ENCODE measurements at regions not wholly inside any gene's neighbourhood (a gene's known extent, or its start where the extent isn't known, plus 50 kb on each side); places are given as distances from the start of the nearest gene placed in this dataset.

DNA sequence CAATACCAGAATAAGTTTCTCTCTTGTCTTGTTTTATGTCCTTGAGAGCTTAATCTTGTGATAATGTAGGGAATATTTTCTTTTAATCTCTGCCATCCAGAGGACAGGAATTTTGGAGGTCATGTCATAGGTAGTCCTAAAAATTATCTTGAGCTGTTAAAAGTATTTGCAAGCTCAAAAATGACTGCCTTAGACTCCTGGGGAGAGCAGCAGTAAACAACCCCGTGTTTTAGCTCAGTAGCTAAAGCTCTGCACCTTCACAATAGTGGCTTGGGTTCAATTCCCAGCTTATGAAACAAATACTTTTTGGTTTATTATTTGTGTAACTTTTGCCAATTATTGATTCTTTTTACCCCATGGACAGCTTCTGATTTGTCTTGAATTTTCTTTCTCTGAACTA, 99.4 kb upstream of the OLFM3 start:
- H3K36me3 ChIP-seq (ENCODE audit: control insufficient read depth in 2 of 2, extremely low read depth in 1 of 2, insufficient read depth in 2 of 2, low read length in 2 of 2) = no peaks in the 10 kb centered on the region
- no peak overlapping the region for H2AFZ ChIP-seq (ENCODE audit: control insufficient read depth, low read length)
- H3K9ac ChIP-seq (ENCODE audit: control insufficient read depth, extremely low read depth, insufficient read depth, low read length) = no peak overlapping the region
- H3K4me1 ChIP-seq (ENCODE audit: control insufficient read depth, extremely low read depth, insufficient read depth, low read length) = no peaks in the 10 kb centered on the region
- H3K79me2 ChIP-seq (ENCODE audit: control insufficient read depth, insufficient read depth, low read length) = no peaks in the 10 kb centered on the region
- no peaks in the 10 kb centered on the region for H3K9me3 ChIP-seq (ENCODE audit: control insufficient read depth, low read depth, low read length)
- dilution Hi-C loops (cut with MboI; ENCODE audit: extremely low pct_ligation_motif_present, low sequenced_read_pairs) = no loop called here
- H3K27ac ChIP-seq (ENCODE audit: control insufficient read depth, insufficient read depth, low read length) = no peak overlapping the region
- no peak for FAIRE-seq
- no peak overlapping the region for H3K4me3 ChIP-seq (ENCODE audit: control insufficient read depth in 2 of 3, extremely low read depth in 1 of 3, insufficient read depth in 2 of 3, low read depth in 1 of 3, low read length in 3 of 3)
- DNase-seq (ENCODE audit: low read depth, low spot score) = no peak
- H3K27me3 ChIP-seq (ENCODE audit: control insufficient read depth, extremely low read depth, insufficient read depth, low read length) = no peaks in the 10 kb centered on the region
- TF ChIP-seq EZH2 (IDR thresholded peaks at IDR 0.05; ENCODE audit: low read length) = no peak
- TF ChIP-seq, protein P1, sequence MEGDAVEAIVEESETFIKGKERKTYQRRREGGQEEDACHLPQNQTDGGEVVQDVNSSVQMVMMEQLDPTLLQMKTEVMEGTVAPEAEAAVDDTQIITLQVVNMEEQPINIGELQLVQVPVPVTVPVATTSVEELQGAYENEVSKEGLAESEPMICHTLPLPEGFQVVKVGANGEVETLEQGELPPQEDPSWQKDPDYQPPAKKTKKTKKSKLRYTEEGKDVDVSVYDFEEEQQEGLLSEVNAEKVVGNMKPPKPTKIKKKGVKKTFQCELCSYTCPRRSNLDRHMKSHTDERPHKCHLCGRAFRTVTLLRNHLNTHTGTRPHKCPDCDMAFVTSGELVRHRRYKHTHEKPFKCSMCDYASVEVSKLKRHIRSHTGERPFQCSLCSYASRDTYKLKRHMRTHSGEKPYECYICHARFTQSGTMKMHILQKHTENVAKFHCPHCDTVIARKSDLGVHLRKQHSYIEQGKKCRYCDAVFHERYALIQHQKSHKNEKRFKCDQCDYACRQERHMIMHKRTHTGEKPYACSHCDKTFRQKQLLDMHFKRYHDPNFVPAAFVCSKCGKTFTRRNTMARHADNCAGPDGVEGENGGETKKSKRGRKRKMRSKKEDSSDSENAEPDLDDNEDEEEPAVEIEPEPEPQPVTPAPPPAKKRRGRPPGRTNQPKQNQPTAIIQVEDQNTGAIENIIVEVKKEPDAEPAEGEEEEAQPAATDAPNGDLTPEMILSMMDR (optimal IDR thresholded peaks at IDR 0.05 in 1 of 3, IDR thresholded peaks at IDR 0.05 in 1 of 3, conservative IDR thresholded peaks at IDR 0.05 in 1 of 3; ENCODE audit: extremely low read depth in 1 of 3, insufficient read depth in 2 of 3, low read length in 3 of 3) = no peak
- no peaks in the 10 kb centered on the region for H4K20me1 ChIP-seq (ENCODE audit: control insufficient read depth, extremely low read depth, insufficient read depth, low read length)
- H3K9me1 ChIP-seq (ENCODE audit: control insufficient read depth, extremely low read depth, insufficient read depth, low read length) = no peaks in the 10 kb centered on the region
- no peak overlapping the region for H3K4me2 ChIP-seq (ENCODE audit: control insufficient read depth, extremely low read depth, insufficient read depth, low read depth, low read length)

DNA sequence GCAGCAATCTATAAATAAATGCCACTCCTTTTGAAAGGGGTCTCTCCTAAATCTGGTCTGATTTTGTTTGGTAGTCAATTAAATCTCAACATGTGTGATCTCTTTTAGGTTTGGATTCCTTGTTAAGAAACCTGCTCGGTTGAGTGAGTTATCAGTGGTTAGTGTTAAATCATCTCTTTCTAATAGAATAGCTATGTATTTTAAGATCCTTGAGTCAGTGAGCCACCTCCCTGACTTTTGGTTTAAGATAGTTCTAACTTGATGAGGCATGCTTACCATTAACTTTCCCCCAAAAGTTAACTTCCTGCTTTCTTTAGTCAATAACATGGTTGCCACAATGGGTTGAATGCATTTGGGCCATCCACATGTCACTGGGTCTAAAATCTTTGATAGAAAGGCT, 93.1 kb upstream of the OLFM3 start:
- Histone ChIP-seq H3K9ac (ENCODE audit: control insufficient read depth, extremely low read depth, insufficient read depth, low read length) (no peak overlapping the region), H3K27me3 (ENCODE audit: control insufficient read depth, extremely low read depth, insufficient read depth, low read length) (no peaks in the 10 kb centered on the region), H3K36me3 (ENCODE audit: control insufficient read depth in 2 of 2, extremely low read depth in 1 of 2, insufficient read depth in 2 of 2, low read length in 2 of 2) (no peaks in the 10 kb centered on the region), H3K79me2 (ENCODE audit: control insufficient read depth, insufficient read depth, low read length) (no peaks in the 10 kb centered on the region), H3K4me1 (ENCODE audit: control insufficient read depth, extremely low read depth, insufficient read depth, low read length) (no peaks in the 10 kb centered on the region), H3K9me1 (ENCODE audit: control insufficient read depth, extremely low read depth, insufficient read depth, low read length) (no peaks in the 10 kb centered on the region), H3K4me2 (ENCODE audit: control insufficient read depth, extremely low read depth, insufficient read depth, low read depth, low read length) (no peak overlapping the region), H3K4me3 (ENCODE audit: control insufficient read depth in 2 of 3, extremely low read depth in 1 of 3, insufficient read depth in 2 of 3, low read depth in 1 of 3, low read length in 3 of 3) (no peak overlapping the region), H2AFZ (ENCODE audit: control insufficient read depth, low read length) (no peak overlapping the region), H3K27ac (ENCODE audit: control insufficient read depth, insufficient read depth, low read length) (no peak overlapping the region), H4K20me1 (ENCODE audit: control insufficient read depth, extremely low read depth, insufficient read depth, low read length) (no peaks in the 10 kb centered on the region), H3K9me3 (ENCODE audit: control insufficient read depth, low read depth, low read length) (no peaks in the 10 kb centered on the region)
- DNase-seq (ENCODE audit: low read depth, low spot score) (no peak), FAIRE-seq (no peak)
- dilution Hi-C loops (cut with MboI; ENCODE audit: extremely low pct_ligation_motif_present, low sequenced_read_pairs) = no loop called here
- TF ChIP-seq, protein P1 (optimal IDR thresholded peaks at IDR 0.05 in 1 of 3, IDR thresholded peaks at IDR 0.05 in 1 of 3, conservative IDR thresholded peaks at IDR 0.05 in 1 of 3; ENCODE audit: extremely low read depth in 1 of 3, insufficient read depth in 2 of 3, low read length in 3 of 3) = no peak
- no peak for TF ChIP-seq EZH2 (IDR thresholded peaks at IDR 0.05; ENCODE audit: low read length)

Data from keratinocyte (primary cell).